Fibroblast of the conjunctiva (primary cell): ENCODE measurements at regions not wholly inside any gene's neighbourhood (a gene's known extent, or its start where the extent isn't known, plus 50 kb on each side); places are given as distances from the start of the nearest gene placed in this dataset.

ENCODE experiments used
- DNase-seq: peaks from one replicate; pipeline ENCODE4 v3.0.0-alpha.2; 2010; ENCODE audit warnings: low read depth

- no peak for DNase-seq
These were observed 459.8 kb downstream of the PABPC4L start for GRCh38 chr4:133741766-133742165.

- no peak for DNase-seq
These were observed 481.6 kb downstream of the PABPC4L start for GRCh38 chr4:133720001-133720400.

GRCh38 chr4:133719098-133719497 is 482.5 kb downstream of the PABPC4L start:
- DNase-seq = no peak

GRCh38 chr4:133714211-133714610 is 487.4 kb downstream of the PABPC4L start:
- DNase-seq = no peak

- no peak for DNase-seq
These were observed 488.2 kb downstream of the PABPC4L start for GRCh38 chr4:133713340-133713739.

- DNase-seq = no peak
These were observed 489.8 kb downstream of the PABPC4L start for GRCh38 chr4:133711817-133712216.

GRCh38 chr4:133694416-133694815 is 507.2 kb downstream of the PABPC4L start:
- no peak for DNase-seq

- no peak for DNase-seq
These were observed 517.6 kb downstream of the PABPC4L start for GRCh38 chr4:133683967-133684366.

- DNase-seq = no peak
These were observed 519.2 kb downstream of the PCDH10 start for GRCh38 chr4:133668061-133668851.

- DNase-seq = no peak
These were observed 498.1 kb downstream of the PCDH10 start for GRCh38 chr4:133647206-133647605.

- DNase-seq = no peak
These were observed 492.1 kb downstream of the PCDH10 start for GRCh38 chr4:133641191-133641590.

GRCh38 chr4:133638751-133639150 is 489.7 kb downstream of the PCDH10 start:
- no peak for DNase-seq

- DNase-seq = no peak
These were observed 488.1 kb downstream of the PCDH10 start for GRCh38 chr4:133637161-133637560.

- no peak for DNase-seq
These were observed 475.6 kb downstream of the PCDH10 start for GRCh38 chr4:133624744-133625143.

- DNase-seq = no peak
These were observed 474.8 kb downstream of the PCDH10 start for GRCh38 chr4:133623847-133624246.

GRCh38 chr4:133621628-133622027 is 472.5 kb downstream of the PCDH10 start:
- no peak for DNase-seq

- no peak for DNase-seq
These were observed 471.5 kb downstream of the PCDH10 start for GRCh38 chr4:133620555-133620954.

GRCh38 chr4:133618963-133619362 is 469.9 kb downstream of the PCDH10 start:
- DNase-seq = no peak

GRCh38 chr4:133600008-133600407 is 450.9 kb downstream of the PCDH10 start:
- DNase-seq = no peak

- no peak for DNase-seq
These were observed 449.7 kb downstream of the PCDH10 start for GRCh38 chr4:133598779-133599178.

GRCh38 chr4:133597251-133597650 is 448.2 kb downstream of the PCDH10 start:
- no peak for DNase-seq

- no peak for DNase-seq
These were observed 447.4 kb downstream of the PCDH10 start for GRCh38 chr4:133596459-133596858.

- DNase-seq = no peak
These were observed 445.5 kb downstream of the PCDH10 start for GRCh38 chr4:133594390-133595207.
